ENCODE measurements at regions not wholly inside any gene's neighbourhood (a gene's known extent, or its start where the extent isn't known, plus 50 kb on each side); places are given as distances from the start of the nearest gene placed in this dataset.

- DNase-seq, result no peak
Observed at GRCh38 chr16:85555719-85556455, 57.2 kb upstream of the GSE1 start.

- DNase-seq, result no peak
Observed at GRCh38 chr16:85556456-85557082, 56.6 kb upstream of the GSE1 start.

DNA sequence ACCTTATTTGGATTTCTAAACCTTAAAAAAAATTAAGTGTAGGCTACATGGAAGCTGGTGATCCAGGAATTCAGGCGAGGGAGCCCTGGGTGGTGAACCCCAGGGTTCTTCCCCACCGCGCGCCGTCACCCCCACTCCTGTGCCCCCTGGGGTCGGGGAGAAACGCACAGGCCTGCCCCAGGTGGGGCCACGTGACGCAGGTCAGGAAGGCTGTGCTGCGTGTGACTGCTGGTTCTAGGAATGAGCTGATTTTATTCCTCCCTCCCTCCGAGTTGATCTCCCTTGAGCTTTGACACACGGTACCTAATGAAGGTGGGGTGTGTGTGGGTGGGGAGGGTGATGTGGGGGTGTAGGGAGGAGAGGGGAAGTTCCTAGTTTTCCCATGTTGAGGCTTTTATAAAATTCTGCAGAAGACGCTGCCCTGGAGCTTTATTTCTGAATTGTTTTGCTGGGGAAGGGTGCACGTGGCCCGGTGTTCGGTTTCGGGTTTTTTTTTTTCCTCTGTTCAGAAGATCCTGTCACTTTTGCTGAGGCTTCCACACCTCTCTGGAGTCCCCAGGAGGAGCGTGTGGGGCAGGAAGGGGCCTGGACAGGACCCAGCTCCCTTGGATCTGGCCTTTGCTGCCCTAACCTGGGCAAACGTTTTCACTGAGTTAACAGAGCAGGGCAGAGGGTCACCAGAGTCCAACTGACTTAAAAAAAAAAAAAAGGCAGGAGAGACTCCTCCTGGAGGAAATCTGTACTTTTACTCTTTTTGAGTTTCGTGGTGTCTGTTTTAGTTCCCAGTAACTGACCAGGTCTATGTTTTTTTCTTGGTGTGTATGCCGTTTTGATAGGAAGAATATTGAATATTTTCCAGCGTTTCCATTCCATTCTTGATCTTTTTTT is 55.8 kb upstream of the GSE1 start:
- no peak for DNase-seq

DNA sequence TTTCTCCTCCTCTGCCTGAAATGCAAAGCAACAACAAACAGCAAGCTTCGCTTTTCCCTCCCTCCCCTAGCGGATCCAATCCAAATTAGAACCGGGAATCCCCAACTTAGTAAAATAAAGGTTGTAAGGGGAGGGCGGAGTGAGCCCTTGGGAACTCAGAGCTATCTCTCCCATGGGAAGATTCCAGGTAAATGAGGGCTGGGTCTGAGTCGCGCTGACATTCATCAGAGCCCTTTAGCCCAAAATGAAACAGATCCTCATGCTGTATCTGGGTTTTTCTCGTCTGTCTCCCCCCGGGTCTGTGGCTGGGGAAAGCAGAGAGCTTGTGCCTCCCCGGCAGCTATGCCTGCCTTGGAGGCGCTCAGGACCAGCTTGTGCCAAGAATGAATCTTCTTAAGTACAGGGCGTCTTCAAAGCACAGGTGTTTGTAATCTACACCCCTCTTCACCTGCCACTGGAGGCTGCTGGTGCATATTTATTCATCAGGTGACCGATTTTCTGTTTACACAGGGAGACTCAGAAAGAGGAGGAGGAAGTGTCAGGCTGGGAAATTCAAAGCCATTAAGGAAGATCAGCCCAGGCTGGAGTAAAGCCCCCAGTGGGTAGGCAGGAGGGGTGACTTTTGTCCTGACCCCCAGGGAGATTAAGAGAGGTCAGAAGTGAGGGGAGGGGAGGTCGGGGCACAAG is 55.0 kb upstream of the GSE1 start:
- peak; percentile 61 for DNase-seq

GRCh38 chr16:85560932-85561247 is 52.2 kb upstream of the GSE1 start:
- no peak for DNase-seq

- no peak for DNase-seq
Observed at GRCh38 chr16:85561248-85562092, 51.7 kb upstream of the GSE1 start.

DNA sequence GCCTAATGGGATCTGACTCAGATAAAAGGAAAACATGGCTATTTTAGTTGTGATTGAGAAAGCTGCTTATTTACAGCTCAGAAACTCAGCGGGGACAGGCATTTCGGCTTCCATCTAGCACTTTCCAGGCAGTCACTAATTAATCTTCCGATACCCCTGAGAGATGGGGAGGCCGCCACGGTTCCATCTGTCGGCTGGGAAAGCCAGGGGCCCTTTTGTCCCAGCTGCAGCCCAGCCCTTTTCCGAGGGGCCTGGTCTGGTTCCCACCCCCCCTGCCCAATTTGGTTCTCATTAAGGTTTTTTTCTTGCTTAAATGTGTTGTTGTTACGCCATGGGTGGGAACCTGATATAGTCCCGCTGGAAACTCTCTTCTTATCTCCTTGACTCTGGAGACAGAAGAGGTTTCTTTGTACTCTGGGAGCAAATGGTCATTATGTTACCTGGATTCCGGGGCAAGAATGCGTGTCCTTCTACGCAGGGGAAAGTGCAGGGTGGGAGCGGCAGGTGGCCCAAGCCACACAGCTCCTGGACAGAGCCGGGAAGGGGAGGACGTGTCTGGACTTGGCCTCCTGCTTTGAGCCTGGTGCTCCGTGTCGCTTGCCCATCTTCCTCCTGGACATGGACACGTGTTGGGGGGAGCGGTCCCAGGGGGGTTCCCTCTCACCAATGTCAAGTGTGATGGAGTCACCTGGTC is 50.9 kb upstream of the GSE1 start:
- DNase-seq, result no peak

DNA sequence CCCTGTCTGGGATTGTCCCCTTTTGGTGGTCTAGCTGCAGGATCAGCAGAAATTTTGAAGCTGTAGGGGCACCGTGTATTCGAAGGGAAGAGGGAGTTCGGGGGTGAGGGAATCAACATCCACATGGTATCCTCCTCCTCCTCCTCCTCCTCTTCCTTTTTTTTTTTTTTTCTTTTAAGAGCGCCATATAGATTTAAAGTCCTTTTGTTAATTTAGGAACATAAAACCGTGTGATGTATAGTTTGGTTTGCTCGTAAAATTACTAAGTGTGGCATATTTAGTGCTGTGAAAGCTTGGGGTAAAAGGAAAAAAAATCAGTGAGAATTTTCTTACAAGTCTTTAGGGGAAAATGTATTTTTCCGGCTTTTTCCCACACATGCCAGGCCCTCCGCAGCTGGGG is 50.1 kb upstream of the GSE1 start:
- no peak for DNase-seq

All from NCI-H1092 treated with DMSO at 0.1 percent for 48 hours (cell line).